Endothelial cell of umbilical vein (primary cell): ENCODE measurements at regions not wholly inside any gene's neighbourhood (a gene's known extent, or its start where the extent isn't known, plus 50 kb on each side); places are given as distances from the start of the nearest gene placed in this dataset.

Experiments used
- BruUV-seq: library from RNA; stranded (reverse); fragments of 400-500 nt; replicated peaks from 2 replicates; lab custom pipeline; 2021; lab: Mats Ljungman, UMichigan
- CTCF ChIA-PET: fragments of 300-600, 350-600 bp; sonication (Branson Sonifier 250); formaldehyde crosslinking; loops from one replicate; lab custom pipeline; 2021; ENCODE audit warnings: antibody characterized with exemption, inconsistent platforms; lab: Charles Lee
- POLR2A ChIA-PET: fragments of 300-600, 350-600 bp; sonication (Branson Sonifier 250); formaldehyde crosslinking; loops from one replicate; lab custom pipeline; 2021; ENCODE audit warnings: antibody characterized with exemption, inconsistent platforms; lab: Charles Lee
- DNase-seq: peaks from one replicate; pipeline ENCODE4 v3.0.0-alpha.2; 2011; ENCODE audit warnings: low read depth, low spot score
- FAIRE-seq: peaks from 2 replicates; lab custom pipeline; 2011; peaks lifted over from hg19 to GRCh38; lab: Jason Lieb, UNC
- H2AFZ ChIP-seq: 2 replicates; pipeline ENCODE4 v1.6.0; 2012; ENCODE audit warnings: low read depth, low read length, control low read depth, inconsistent platforms
- H3K27ac ChIP-seq: 2 replicates; pipeline ENCODE4 v1.5.1; 2011; ENCODE audit warnings: low read depth, mild to moderate bottlenecking, control low read depth, low read length, moderate library complexity; ENCODE audit not compliant: insufficient read depth
- H3K27me3 ChIP-seq, 2 experiments: 2 replicates each; pipeline versions ENCODE4 v1.6.0 to v1.6.1; 2011; ENCODE audit warnings: low read length in 2 of 2, mixed read lengths in 1 of 2; ENCODE audit not compliant: control insufficient read depth in 2 of 2, insufficient read depth in 2 of 2
- H3K36me3 ChIP-seq, 2 experiments: 2 replicates in 1 of 2; 3 replicates in 1 of 2; pipeline ENCODE4 v1.5.1; 2011; ENCODE audit warnings: low read length in 2 of 2, mild to moderate bottlenecking in 1 of 2, moderate library complexity in 1 of 2; ENCODE audit not compliant: control insufficient read depth in 2 of 2, insufficient read depth in 2 of 2; ENCODE audit errors: extremely low read depth in 1 of 2
- H3K4me1 ChIP-seq: 3 replicates; pipeline ENCODE4 v1.5.1; 2011; ENCODE audit warnings: mild to moderate bottlenecking, low read length; ENCODE audit not compliant: control insufficient read depth, insufficient read depth; ENCODE audit errors: extremely low read depth
- H3K4me2 ChIP-seq: 2 replicates; pipeline ENCODE4 v1.6.1; 2011; ENCODE audit warnings: low read length, control low read depth, mixed read lengths; ENCODE audit not compliant: insufficient read depth
- H3K4me3 ChIP-seq, 3 experiments: fragments of 200-600 bp in 1 of 3; sonication (generic), shearing (Covaris generic) in 1 of 3; replicated peaks in 1 of 3; 2 replicates each; pipeline ENCODE4 v1.5.1; 2011 to 2016; ENCODE audit warnings: control low read depth in 3 of 3, low read length in 3 of 3, mild to moderate bottlenecking in 2 of 3, inconsistent platforms in 1 of 3, low read depth in 1 of 3, moderate library complexity in 1 of 3; ENCODE audit not compliant: insufficient read depth in 1 of 3
- H3K79me2 ChIP-seq: 2 replicates; pipeline ENCODE4 v1.6.0; 2012; ENCODE audit warnings: low read length, inconsistent platforms; ENCODE audit not compliant: control insufficient read depth, insufficient read depth
- H3K9ac ChIP-seq: replicated peaks from 2 replicates; pipeline ENCODE3; 2011; ENCODE audit warnings: low read length, control low read depth; ENCODE audit not compliant: insufficient read depth; ENCODE audit errors: extremely low read depth
- H3K9me1 ChIP-seq: replicated peaks from 3 replicates; pipeline ENCODE4 v1.6.0; 2011; ENCODE audit warnings: mild to moderate bottlenecking, low read length; ENCODE audit not compliant: control insufficient read depth, insufficient read depth; ENCODE audit errors: extremely low read depth
- H3K9me3 ChIP-seq: replicated peaks from 2 replicates; pipeline ENCODE4 v1.5.1; 2012; ENCODE audit warnings: low read length, inconsistent platforms; ENCODE audit not compliant: control insufficient read depth, insufficient read depth
- H4K20me1 ChIP-seq: replicated peaks from 2 replicates; pipeline ENCODE3; 2011; ENCODE audit warnings: mild to moderate bottlenecking, low read length; ENCODE audit not compliant: control insufficient read depth, insufficient read depth; ENCODE audit errors: extremely low read depth
- EZH2 ChIP-seq: IDR thresholded peaks from 2 replicates; pipeline ENCODE4 v1.6.1; 2012; ENCODE audit warnings: borderline replicate concordance, low read depth, mild to moderate bottlenecking, moderate library complexity, low read length, inconsistent platforms; ENCODE audit not compliant: severe bottlenecking
- FOS ChIP-seq: IDR thresholded peaks from 2 replicates; pipeline ENCODE4 v1.6.1; 2011; ENCODE audit warnings: mild to moderate bottlenecking, low read length, moderate library complexity, borderline replicate concordance; ENCODE audit not compliant: insufficient read depth
- GATA2 ChIP-seq: IDR thresholded peaks from 2 replicates; pipeline ENCODE4 v1.7.0; 2011; ENCODE audit warnings: low read depth, mild to moderate bottlenecking, moderate library complexity, mixed read lengths, low read length; ENCODE audit not compliant: insufficient read length, insufficient read depth
- JUN ChIP-seq: IDR thresholded peaks from 2 replicates; pipeline ENCODE4 v1.6.1; 2011; ENCODE audit warnings: borderline replicate concordance, low read depth; ENCODE audit not compliant: insufficient read length, insufficient read depth
- MAX ChIP-seq: IDR thresholded peaks from 2 replicates; pipeline ENCODE4 v1.6.1; 2011; ENCODE audit not compliant: insufficient read depth, insufficient read length
- MYC ChIP-seq: IDR thresholded peaks from one replicate; pipeline ENCODE4 v1.6.1; 2011; ENCODE audit warnings: mild to moderate bottlenecking, low read depth, low read length
- POLR2A ChIP-seq: IDR thresholded peaks from 2 replicates; pipeline ENCODE4 v1.6.1; 2012; ENCODE audit warnings: low read depth, mild to moderate bottlenecking, control low read depth, low read length
- POLR2AphosphoS5 ChIP-seq: IDR thresholded peaks from 2 replicates; pipeline ENCODE4 v1.6.1; 2012; ENCODE audit warnings: low read depth, mild to moderate bottlenecking, control low read depth, low read length, moderate library complexity; ENCODE audit not compliant: insufficient read depth
- dilution Hi-C: fragments of 300-500 bp; cut with MboI; formaldehyde crosslinking; loops from one replicate; pipeline ENCODE4 v1.15.0; 2019; ENCODE audit warnings: low sequenced_read_pairs; ENCODE audit not compliant: extremely low pct_ligation_motif_present
- intact Hi-C: fragments of 100-400 bp; cut with micrococcal nuclease; formaldehyde crosslinking; loops from one replicate; pipeline ENCODE4 v1.10.0; 2022
- TF ChIP-seq, protein P1 (sequence below), 2 donors: IDR thresholded peaks; 1 replicate in 1 of 2; 2 replicates in 1 of 2; pipeline ENCODE4 v1.5.1; 2011; ENCODE audit warnings: low read length in 2 of 2, mild to moderate bottlenecking in 2 of 2, moderate library complexity in 2 of 2, control low read depth in 1 of 2, inconsistent platforms in 1 of 2, low read depth in 1 of 2; ENCODE audit not compliant: insufficient read depth in 1 of 2; ENCODE audit errors: extremely low read depth in 1 of 2

DNA sequence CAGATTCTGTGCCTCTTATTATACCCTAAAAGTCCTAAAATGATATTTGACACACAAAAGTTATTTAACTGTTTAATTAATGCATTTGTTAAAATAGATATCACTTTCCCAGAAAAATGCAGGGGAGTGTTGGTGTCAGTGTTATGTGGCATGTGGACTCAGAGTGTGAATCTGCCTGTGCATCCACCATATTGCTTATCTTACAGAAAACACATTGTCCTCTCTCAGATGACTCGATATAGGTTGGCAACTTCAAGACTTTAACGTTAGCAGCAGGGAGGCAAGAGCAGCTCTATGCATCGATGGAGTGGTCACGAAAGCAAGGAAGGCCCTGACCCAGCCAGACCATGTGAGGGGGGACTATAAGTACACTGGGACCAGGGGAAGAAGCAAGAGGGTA, 165.4 kb upstream of the DCBLD2 start:
- Histone ChIP-seq H3K9me1 (no peaks in the 10 kb centered on the region), H3K9ac (no peak overlapping the region), H3K4me1 (no peaks in the 10 kb centered on the region), H2AFZ (no peak overlapping the region), H3K27ac (no peak overlapping the region), H3K4me3 (no peak overlapping the region), H3K27me3 (peaks cover 25 to 31% of the 10 kb centered on the region in 2 experiments), H3K36me3 (no peaks in the 10 kb centered on the region), H3K79me2 (no peaks in the 10 kb centered on the region), H3K4me2 (no peak overlapping the region), H3K9me3 (no peaks in the 10 kb centered on the region), H4K20me1 (no peaks in the 10 kb centered on the region)
- DNase-seq (no peak), FAIRE-seq (no peak)
- dilution Hi-C loops (no loop called here), intact Hi-C loops (no loop called here)
- TF ChIP-seq JUN (no peak), GATA2 (no peak), POLR2AphosphoS5 (no peak), FOS (no peak), MAX (no peak), EZH2 (no peak), MYC (no peak), POLR2A (no peak)
- TF ChIP-seq, protein P1, sequence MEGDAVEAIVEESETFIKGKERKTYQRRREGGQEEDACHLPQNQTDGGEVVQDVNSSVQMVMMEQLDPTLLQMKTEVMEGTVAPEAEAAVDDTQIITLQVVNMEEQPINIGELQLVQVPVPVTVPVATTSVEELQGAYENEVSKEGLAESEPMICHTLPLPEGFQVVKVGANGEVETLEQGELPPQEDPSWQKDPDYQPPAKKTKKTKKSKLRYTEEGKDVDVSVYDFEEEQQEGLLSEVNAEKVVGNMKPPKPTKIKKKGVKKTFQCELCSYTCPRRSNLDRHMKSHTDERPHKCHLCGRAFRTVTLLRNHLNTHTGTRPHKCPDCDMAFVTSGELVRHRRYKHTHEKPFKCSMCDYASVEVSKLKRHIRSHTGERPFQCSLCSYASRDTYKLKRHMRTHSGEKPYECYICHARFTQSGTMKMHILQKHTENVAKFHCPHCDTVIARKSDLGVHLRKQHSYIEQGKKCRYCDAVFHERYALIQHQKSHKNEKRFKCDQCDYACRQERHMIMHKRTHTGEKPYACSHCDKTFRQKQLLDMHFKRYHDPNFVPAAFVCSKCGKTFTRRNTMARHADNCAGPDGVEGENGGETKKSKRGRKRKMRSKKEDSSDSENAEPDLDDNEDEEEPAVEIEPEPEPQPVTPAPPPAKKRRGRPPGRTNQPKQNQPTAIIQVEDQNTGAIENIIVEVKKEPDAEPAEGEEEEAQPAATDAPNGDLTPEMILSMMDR (IDR thresholded peaks at IDR 0.05; ENCODE audit: extremely low read depth in 1 of 2, insufficient read depth in 1 of 2, low read depth in 1 of 2, low read length in 2 of 2): no peak
- CTCF ChIA-PET: interaction anchor here (1.1 kb wide), 1 partner anchor 9 kb away, joined by 3 read pairs; no protein-coding TSS in a partner anchor
- BruUV-seq: no TSS peak
- POLR2A ChIA-PET: no interaction called here
